Motor neuron (in vitro differentiated cells): ENCODE measurements at regions not wholly inside any gene's neighbourhood (a gene's known extent, or its start where the extent isn't known, plus 50 kb on each side); places are given as distances from the start of the nearest gene placed in this dataset.
"Not testable (repeated sequence)": the region's sequence is repeated elsewhere in the genome, so short reads cannot be mapped to it uniquely, and the experiment has no call there.

Experiments used
- ATAC-seq, 8 experiments: fragments of 200-7000 bp; cut with Tn5 transposase; replicated peaks in 6 of 8; 2 replicates each; pipeline ENCODE4 v1.8.0; 2021; ENCODE audit warnings: mild to moderate bottlenecking in 8 of 8, moderate library complexity in 8 of 8
- H3K27ac ChIP-seq, 2 donors: fragments of 250-450 bp; sonication (Bioruptor Pico); 2 replicates each; pipeline ENCODE4 v1.9.0; 2021; ENCODE audit warnings: antibody characterized with exemption in 2 of 2, mild to moderate bottlenecking in 2 of 2, moderate library complexity in 1 of 2
- H3K4me1 ChIP-seq, 2 donors: fragments of 250-450 bp; sonication (Bioruptor Pico); replicated peaks in 1 of 2; 2 replicates each; pipeline ENCODE4 v1.6.1; 2021; ENCODE audit warnings: antibody characterized with exemption in 2 of 2, mild to moderate bottlenecking in 2 of 2, moderate library complexity in 1 of 2
- H3K4me3 ChIP-seq, 5 donors: fragments of 250-450 bp; sonication (Bioruptor Pico); 2 replicates each; pipeline ENCODE4 v1.9.0; 2021; ENCODE audit warnings: antibody characterized with exemption in 5 of 5, mild to moderate bottlenecking in 5 of 5, moderate library complexity in 4 of 5
- WGBS, 10 experiments: fragments of 450-650 bp; shearing (Covaris generic); methylation state at CpG; one replicate each; pipeline ENCODE4 v1.0.0; 2022; 5-methylcytosine and 5-hydroxymethylcytosine counted together
- in situ Hi-C, 9 experiments: fragments of 400-800 bp; cut with MboI; loops; one replicate each; pipeline ENCODE4 v1.15.0; 2021; ENCODE audit warnings: low sequenced_read_pairs in 9 of 9, low pct_unique_long_range_greater_than_20kb in 2 of 9; ENCODE audit not compliant: unreplicated experiment in 9 of 9

DNA sequence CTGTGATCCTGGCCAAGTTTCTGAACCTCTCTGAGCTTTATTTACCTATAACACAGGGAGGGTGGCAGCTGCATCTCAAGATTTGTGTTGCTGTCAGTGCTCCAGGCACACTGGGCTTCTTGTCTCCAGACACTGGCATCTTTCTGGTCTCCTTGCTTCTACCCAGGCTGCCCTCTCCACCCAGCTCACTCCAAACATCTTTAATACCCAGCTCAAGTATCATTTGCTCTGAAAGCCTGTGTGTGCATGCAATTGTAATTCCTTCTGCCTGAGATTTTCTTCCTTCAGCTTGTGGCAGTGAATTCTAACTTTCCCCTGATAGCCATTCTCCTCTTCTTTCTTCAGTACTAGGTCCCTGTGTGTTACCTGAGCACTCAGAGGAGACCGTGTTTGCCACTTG lies 50.7 kb upstream of the USP7 start:
- WGBS, 10 experiments, result 29 to 100% (median 100%) methylated on average over 1 of the region's 1 CpG; no CpG with 5 or more reads in 5 of the 10 experiments

DNA sequence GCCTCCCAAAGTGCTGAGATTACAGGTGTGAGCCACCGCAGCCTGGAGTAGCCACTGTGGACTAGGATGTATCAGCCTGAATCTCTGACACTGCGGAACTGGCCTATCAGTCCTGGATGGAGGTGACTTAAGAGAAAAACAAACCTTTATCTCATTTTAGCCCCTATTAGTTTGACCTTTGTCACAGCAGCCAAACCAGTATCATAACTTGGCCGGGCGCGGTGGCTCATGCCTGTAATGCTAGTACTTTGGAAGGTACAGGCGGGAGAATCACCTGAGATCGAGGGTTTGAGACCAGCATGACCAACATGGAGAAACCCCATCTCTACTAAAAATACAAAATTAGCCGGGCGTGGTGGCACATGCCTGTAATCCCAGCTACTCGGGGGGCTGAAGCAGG lies 51.8 kb upstream of the USP7 start:
- no peak for ATAC-seq
- 50 to 100% (median 82%) methylated on average over 1 to 6 of the region's 10 CpGs; no CpG with 5 or more reads in 2 of the 10 experiments for WGBS, 10 experiments

More for the DNA sequence above, 50.7 kb upstream of the USP7 start:
- Histone ChIP-seq H3K27ac (no peak overlapping the region), H3K4me1 (no peaks in the 10 kb centered on the region), H3K4me3 (no peak overlapping the region)
- in situ Hi-C loops, result loop anchor here in 1 of 9 experiments (25.0 kb wide), 1 partner anchor 102 kb away; no protein-coding TSS in a partner anchor
- no peak for ATAC-seq

DNA sequence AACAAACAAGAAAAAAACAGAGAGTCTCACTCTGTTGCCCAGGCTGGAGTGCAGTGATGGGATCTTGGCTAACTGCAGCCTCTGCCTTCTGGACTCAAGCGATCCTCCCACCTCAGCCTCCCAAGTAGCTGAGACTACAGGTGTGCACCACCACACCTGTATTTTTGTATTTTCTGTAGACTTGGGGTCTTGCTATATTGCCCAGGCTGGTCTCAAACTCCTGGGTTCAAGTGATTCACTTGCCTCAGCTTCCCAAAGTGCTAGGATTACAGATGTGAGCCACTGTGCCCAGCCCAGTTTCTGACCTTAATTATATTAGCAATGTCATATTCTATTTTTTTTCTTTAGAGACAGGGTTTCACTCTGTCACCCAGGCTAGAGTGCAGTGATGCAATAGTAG lies 52.3 kb upstream of the USP7 start:
- in situ Hi-C loops, result loop anchor here in 1 of 9 experiments (25.0 kb wide), 1 partner anchor 104 kb away; no protein-coding TSS in a partner anchor
- not testable (repeated sequence) for ATAC-seq, H3K4me1 ChIP-seq, H3K27ac ChIP-seq, H3K4me3 ChIP-seq
- WGBS, 10 experiments, result 83 to 100% methylated on average over 1 of the region's 1 CpG; no CpG with 5 or more reads in 8 of the 10 experiments

More for the DNA sequence above, 51.8 kb upstream of the USP7 start:
- in situ Hi-C loops, result loop anchor here in 1 of 9 experiments (25.0 kb wide), 1 partner anchor 103 kb away; no protein-coding TSS in a partner anchor
- Histone ChIP-seq H3K4me1 (no peaks in the 10 kb centered on the region), H3K4me3 (no peak overlapping the region), H3K27ac (no peak overlapping the region)

DNA sequence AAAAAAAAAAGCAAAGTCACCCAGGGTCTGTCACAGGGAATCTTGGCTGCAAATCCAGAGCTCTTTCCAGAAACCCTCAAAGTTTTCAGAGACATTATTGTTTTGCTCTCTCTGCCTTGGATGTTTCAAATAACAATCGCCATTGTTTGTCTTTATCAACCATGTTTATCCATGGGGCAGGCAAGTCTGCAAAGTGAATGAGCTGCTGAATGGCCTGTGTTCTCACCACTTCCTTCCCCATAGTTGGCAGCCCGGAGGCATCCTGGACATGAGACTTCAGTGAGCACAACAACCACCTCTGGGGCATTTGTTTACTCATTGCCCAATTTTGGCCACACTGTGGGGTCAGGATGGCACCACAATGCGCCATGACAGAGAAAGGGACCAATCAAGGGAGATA lies 53.1 kb upstream of the USP7 start:
- ATAC-seq, result peak in 1 of 8 experiments; percentile 21
- no peak overlapping the region for H3K4me3 ChIP-seq
- in situ Hi-C loops, result loop anchor here in 1 of 9 experiments (25.0 kb wide), 1 partner anchor 105 kb away; no protein-coding TSS in a partner anchor
- no peak overlapping the region for H3K27ac ChIP-seq
- 36 to 100% (median 86%) methylated on average over 1 to 2 of the region's 3 CpGs; no CpG with 5 or more reads in 5 of the 10 experiments for WGBS, 10 experiments
- H3K4me1 ChIP-seq, result no peaks in the 10 kb centered on the region

DNA sequence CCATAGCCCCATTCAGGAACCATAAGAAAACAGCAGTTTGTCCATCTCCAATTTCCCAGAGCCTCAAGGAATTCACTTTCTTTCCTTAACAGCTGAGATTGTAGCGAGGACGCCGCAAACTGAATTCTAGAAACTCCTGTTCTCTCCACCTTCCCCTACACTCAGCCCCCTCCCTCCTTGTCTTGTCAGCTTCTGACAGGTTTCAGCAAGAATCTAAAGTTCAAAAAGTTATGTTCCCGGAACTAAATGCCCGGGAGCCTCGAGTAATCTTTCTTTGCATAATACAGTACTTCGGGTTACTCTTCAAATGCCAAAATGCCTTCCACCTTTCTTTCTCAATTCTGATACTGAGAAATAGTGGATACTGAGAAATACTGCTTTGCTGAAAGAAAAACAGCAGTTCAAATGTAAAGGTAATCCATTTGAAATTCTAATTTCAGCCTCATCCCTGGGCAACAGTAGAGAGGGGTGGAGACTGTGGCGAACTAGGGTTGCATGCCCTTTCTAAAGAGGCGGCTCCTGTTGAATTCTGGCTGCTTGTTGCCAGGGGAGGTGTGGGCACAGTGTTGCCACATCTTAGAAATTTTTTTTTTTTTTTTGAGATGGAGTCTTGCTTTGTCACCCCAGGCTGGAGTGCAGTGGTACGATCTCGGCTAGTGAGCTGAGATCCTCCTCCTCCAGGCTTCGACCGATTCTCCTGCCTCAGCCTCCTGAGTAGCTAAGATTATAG lies 63.5 kb upstream of the USP7 start:
- 47 to 100% (median 69%) methylated on average over 3 to 9 of the region's 13 CpGs; no CpG with 5 or more reads in 1 of the 10 experiments for WGBS, 10 experiments
- in situ Hi-C loops, result no loop called here
- no peak overlapping the region for H3K27ac ChIP-seq
- ATAC-seq, result no peak
- H3K4me1 ChIP-seq, result no peaks in the 10 kb centered on the region
- H3K4me3 ChIP-seq, result no peak overlapping the region

DNA sequence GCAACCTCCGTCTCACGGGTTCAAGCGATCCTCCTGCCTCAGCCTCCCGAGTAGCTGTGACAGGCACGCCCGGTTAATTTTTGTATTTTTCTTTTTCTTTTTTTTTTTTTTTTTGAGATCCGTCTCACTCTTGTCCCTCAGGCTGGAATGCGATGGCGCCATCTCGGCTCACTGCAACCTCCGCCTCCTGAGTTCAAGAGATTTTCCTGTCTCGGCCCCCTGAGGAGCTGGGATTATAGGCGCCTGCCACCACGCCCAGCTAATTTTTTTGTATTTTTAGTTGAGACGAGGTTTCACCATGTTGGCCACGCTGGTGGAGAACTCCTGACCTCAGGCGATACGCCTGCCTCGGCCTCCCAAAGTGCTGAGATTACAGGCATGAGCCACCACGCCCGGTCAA lies 63.0 kb upstream of the HAPSTR1 start:
- ATAC-seq, in situ Hi-C loops, H3K4me1 ChIP-seq, H3K4me3 ChIP-seq, H3K27ac ChIP-seq: not testable (repeated sequence)
- WGBS, 10 experiments, result 80 to 100% (median 92%) methylated on average over 4 to 18 of the region's 21 CpGs

DNA sequence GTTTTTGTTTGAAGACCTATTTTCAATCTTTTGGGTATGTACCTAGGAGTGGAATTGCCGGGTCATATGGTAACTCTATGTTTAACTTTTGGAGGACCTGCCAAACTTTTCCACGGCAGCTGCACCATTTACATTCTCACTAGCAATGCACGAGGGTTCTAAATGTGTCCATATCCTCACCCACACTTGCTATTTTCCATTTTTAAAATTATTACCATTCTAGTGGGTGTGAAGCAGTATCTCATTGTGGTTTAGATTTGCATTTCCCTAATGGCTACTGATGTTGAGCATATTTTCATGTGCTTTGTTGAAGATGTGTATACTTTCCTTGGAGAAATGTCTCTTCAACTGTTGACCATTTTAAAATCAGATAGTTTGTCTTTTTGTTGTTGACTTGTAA lies 60.3 kb upstream of the HAPSTR1 start:
- WGBS, 10 experiments, result 0 to 94% (median 71%) methylated on average over 1 to 3 of the region's 3 CpGs
- H3K4me3 ChIP-seq, result no peak overlapping the region
- in situ Hi-C loops, result no loop called here
- H3K4me1 ChIP-seq, result no peaks in the 10 kb centered on the region
- H3K27ac ChIP-seq, result no peak overlapping the region
- ATAC-seq, result peak in 3 of 8 experiments; percentile 24 to 89 (median 63)

DNA sequence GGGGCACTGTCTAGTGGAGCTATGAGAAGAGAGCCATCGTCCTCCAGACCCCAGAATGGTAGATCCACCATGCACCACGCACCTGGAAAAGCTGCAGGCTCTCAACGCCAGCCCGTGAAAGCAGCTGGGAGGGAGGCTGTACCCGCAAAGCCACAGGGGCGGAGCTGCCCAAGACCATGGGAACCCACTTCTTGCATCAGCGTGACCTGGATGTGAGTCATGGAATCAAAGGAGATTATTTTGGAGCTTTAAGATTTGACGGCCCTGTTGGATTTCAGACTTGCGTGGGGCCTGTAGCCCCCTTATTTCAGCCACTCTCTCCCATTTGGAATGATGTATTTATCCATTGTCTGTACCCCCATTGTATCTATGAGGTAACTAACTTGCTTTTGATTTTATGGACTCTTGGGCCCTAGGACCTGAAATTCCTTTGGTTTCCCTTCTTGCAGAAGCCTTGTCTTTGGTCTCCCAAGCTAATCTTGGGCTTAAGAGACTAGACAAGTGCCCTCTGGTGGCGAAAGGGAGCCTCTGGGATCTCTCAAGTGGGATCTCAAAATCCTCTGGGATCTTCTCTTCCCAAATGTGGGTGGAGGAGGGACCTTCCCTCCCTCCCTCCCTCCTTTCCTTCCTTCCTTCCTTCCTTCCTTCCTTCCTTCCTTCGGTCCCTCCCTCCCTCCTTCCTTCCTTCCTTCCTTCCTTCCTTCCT lies 58.2 kb upstream of the HAPSTR1 start:
- in situ Hi-C loops, result no loop called here
- Histone ChIP-seq H3K4me1 (no peaks in the 10 kb centered on the region), H3K27ac (no peak overlapping the region), H3K4me3 (no peak overlapping the region)
- 0 to 100% (median 78%) methylated on average over 1 to 8 of the region's 11 CpGs; no CpG with 5 or more reads in 4 of the 10 experiments for WGBS, 10 experiments
- ATAC-seq, result peak in 3 of 8 experiments; percentile 37 to 68 (median 55)

DNA sequence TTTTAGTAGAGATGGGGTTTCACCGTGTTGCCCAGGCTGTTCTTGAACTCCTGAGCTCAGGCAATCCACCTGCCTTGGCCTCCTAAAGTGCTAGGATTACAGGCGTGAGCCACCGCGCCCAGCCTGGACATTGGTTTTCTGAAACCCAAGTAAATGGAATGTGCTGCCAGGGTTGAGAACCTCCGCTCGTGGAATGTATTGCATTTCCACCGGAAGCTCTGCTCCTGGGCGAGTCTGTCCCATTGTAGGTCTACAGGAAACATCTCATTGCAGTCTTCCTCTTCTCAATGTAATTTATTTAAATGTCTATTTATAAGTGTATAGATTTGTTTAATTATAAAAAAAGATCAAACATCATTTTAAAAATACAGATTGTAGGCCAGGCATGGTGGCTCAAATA lies 57.4 kb upstream of the HAPSTR1 start:
- in situ Hi-C loops, result no loop called here
- Histone ChIP-seq H3K4me1 (no peaks in the 10 kb centered on the region), H3K4me3 (no peak overlapping the region), H3K27ac (no peak overlapping the region)
- ATAC-seq, result no peak
- WGBS, 10 experiments, result 65 to 100% (median 85%) methylated on average over 4 to 8 of the region's 8 CpGs; no CpG with 5 or more reads in 4 of the 10 experiments

DNA sequence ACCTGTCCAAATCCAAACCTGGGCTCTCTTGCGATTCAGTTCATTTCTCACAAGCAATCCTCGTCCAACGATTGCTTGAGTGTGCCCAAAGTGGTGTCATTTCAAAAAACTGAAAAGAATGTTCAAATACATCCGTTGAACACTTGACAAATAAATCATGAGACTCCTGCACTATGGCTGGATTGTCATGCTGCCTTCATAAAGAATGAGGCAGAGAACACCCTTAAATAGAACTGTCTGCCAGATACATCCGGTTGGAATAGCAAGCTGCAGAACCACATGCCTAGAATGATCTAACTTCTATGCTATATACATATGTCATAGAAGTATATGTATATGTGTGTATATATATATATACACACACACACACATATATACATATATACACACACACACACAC lies 55.4 kb upstream of the HAPSTR1 start:
- peak in 2 of 8 experiments; percentile 38 to 41 for ATAC-seq
- in situ Hi-C loops, result no loop called here
- 10 to 100% (median 68%) methylated on average over 1 to 5 of the region's 5 CpGs; no CpG with 5 or more reads in 2 of the 10 experiments for WGBS, 10 experiments
- no peak overlapping the region for H3K27ac ChIP-seq
- H3K4me1 ChIP-seq, result no peaks in the 10 kb centered on the region
- no peak overlapping the region for H3K4me3 ChIP-seq

DNA sequence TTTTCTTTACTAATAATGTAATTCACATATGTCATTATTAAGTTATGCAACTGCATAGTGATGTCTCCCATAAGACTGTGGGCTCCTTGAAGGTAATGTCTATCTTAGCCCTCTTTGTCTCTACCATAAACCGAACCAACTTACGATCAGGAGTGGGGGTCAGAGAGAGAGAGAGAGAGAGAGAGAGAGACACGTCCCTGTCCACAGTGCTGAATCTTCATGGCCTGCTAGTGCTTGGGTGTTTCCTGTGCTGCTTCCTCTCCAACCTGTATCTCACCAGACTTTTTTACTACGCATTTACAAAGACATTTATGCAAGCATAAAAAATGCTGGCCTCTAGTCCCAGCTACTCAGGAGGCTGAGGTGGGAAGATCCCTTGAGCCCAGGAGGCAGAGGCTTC lies 52.2 kb upstream of the HAPSTR1 start:
- WGBS, 10 experiments, result 25 to 100% (median 58%) methylated on average over 1 to 4 of the region's 4 CpGs; no CpG with 5 or more reads in 2 of the 10 experiments
- in situ Hi-C loops, result no loop called here
- H3K4me3 ChIP-seq, result no peak overlapping the region
- H3K27ac ChIP-seq, result no peak overlapping the region
- no peaks in the 10 kb centered on the region for H3K4me1 ChIP-seq
- ATAC-seq, result peak in 3 of 8 experiments; percentile 54 to 68 (median 67)

DNA sequence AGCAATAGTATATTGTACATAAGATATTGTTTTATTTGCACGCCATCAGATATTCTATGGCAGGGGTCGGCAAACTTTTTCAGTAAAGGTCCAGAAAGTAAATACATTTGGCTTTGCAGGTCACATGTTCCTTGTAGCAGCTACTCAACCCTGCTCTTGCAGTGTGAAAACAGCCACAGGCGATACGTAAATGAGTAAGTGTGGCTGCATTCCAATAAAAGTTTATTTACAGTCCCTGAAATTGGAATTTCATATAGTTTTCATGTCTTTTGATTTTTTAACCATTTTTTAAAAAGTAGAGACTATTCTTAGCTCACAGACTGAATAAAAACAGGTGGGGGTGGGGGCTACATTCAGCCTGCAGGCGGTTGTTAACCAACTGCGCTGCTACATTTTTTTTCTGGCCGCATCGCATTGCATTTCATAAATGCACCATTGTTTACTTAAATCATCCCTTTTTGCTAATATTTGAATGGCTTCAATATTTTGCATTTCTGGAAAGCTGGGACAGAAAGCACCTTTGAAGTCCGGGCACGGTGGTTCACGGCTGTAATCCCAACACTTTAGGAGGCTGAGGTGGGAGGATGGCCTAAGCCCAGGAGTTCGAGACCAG lies 50.5 kb upstream of the HAPSTR1 start:
- in situ Hi-C loops, result no loop called here
- 34 to 100% (median 88%) methylated on average over 1 to 12 of the region's 12 CpGs for WGBS, 10 experiments
- peak in 1 of 8 experiments; percentile 86 for ATAC-seq
- Histone ChIP-seq H3K4me3 (no peak overlapping the region), H3K27ac (no peak overlapping the region), H3K4me1 (no peaks in the 10 kb centered on the region)
